ENCODE measurements at regions not wholly inside any gene's neighbourhood (a gene's known extent, or its start where the extent isn't known, plus 50 kb on each side); places are given as distances from the start of the nearest gene placed in this dataset.
"Not testable (repeated sequence)": the region's sequence is repeated elsewhere in the genome, so short reads cannot be mapped to it uniquely, and the experiment has no call there.

GRCh38 chr22:23418159-23418788 is 161.8 kb downstream of the IGLL1 start:
- TF ChIP-seq CTCF (IDR thresholded peaks at IDR 0.05; ENCODE audit: insufficient read depth, missing control alignments) = no peak
- FAIRE-seq (no peak), DNase-seq (ENCODE audit: insufficient read length, low spot score) (no peak)

GRCh38 chr22:23417327-23417726 is 162.8 kb downstream of the IGLL1 start:
- not testable (repeated sequence) for FAIRE-seq

GRCh38 chr22:23416169-23416690 is 163.9 kb downstream of the IGLL1 start:
- not testable (repeated sequence) for FAIRE-seq; DNase-seq (ENCODE audit: insufficient read length, low spot score)

More at GRCh38 chr22:23417327-23417726, 162.8 kb downstream of the IGLL1 start:
- DNase-seq (ENCODE audit: insufficient read length, low spot score) = not testable (repeated sequence)

- DNase-seq (ENCODE audit: insufficient read length, low spot score) = no peak
- no peak for FAIRE-seq
- TF ChIP-seq CTCF (IDR thresholded peaks at IDR 0.05; ENCODE audit: insufficient read depth, missing control alignments) = no peak
Observed at GRCh38 chr22:23415490-23415851, 164.6 kb downstream of the IGLL1 start.

GRCh38 chr22:23414727-23415489 is 165.2 kb downstream of the IGLL1 start:
- FAIRE-seq = no peak
- no peak for TF ChIP-seq CTCF (IDR thresholded peaks at IDR 0.05; ENCODE audit: insufficient read depth, missing control alignments)
- no peak for DNase-seq (ENCODE audit: insufficient read length, low spot score)

GRCh38 chr22:23411739-23412138 is 168.4 kb downstream of the IGLL1 start:
- FAIRE-seq = no peak
- no peak for DNase-seq (ENCODE audit: insufficient read length, low spot score)
- no peak for TF ChIP-seq CTCF (IDR thresholded peaks at IDR 0.05; ENCODE audit: insufficient read depth, missing control alignments)

- DNase-seq (ENCODE audit: insufficient read length, low spot score) (no peak), FAIRE-seq (no peak)
- no peak for TF ChIP-seq CTCF (IDR thresholded peaks at IDR 0.05; ENCODE audit: insufficient read depth, missing control alignments)
Observed at GRCh38 chr22:23410411-23410810, 169.7 kb downstream of the IGLL1 start.

- DNase-seq (ENCODE audit: insufficient read length, low spot score) (no peak), FAIRE-seq (no peak)
- no peak for TF ChIP-seq CTCF (IDR thresholded peaks at IDR 0.05; ENCODE audit: insufficient read depth, missing control alignments)
Observed at GRCh38 chr22:23409976-23410375, 170.1 kb downstream of the IGLL1 start.
